ENCODE measurements at regions not wholly inside any gene's neighbourhood (a gene's known extent, or its start where the extent isn't known, plus 50 kb on each side); places are given as distances from the start of the nearest gene placed in this dataset.

GRCh38 chr21:34022627-34023335 is 50.6 kb upstream of the MRPS6 start:
- Histone ChIP-seq H3K9me3 (no peaks in the 10 kb centered on the region), H3K4me2 (no peak overlapping the region), H3K27ac (no peak overlapping the region), H3K4me1 (no peaks in the 10 kb centered on the region), H3K4me3 (no peak overlapping the region)
- CTCF ChIA-PET = interaction anchor here (1.3 to 2.3 kb wide), 2 partner anchors 99 kb away, joined by 3 to 9 read pairs; no protein-coding TSS in a partner anchor
- FAIRE-seq (no peak), ATAC-seq (no peak), DNase-seq (ENCODE audit: low read depth in 1 of 2, low spot score in 1 of 2) (no peak)
- TF ChIP-seq, protein P1, sequence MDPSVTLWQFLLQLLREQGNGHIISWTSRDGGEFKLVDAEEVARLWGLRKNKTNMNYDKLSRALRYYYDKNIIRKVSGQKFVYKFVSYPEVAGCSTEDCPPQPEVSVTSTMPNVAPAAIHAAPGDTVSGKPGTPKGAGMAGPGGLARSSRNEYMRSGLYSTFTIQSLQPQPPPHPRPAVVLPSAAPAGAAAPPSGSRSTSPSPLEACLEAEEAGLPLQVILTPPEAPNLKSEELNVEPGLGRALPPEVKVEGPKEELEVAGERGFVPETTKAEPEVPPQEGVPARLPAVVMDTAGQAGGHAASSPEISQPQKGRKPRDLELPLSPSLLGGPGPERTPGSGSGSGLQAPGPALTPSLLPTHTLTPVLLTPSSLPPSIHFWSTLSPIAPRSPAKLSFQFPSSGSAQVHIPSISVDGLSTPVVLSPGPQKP (IDR thresholded peaks at IDR 0.05; ENCODE audit: low read depth, low read length) = no peak
- TF ChIP-seq HDAC2 (IDR thresholded peaks at IDR 0.05) (no peak), PHF8 (IDR thresholded peaks at IDR 0.05; ENCODE audit: borderline replicate concordance, low read depth) (no peak), JUNB (IDR thresholded peaks at IDR 0.05) (no peak), EHMT2 (IDR thresholded peaks at IDR 0.05; ENCODE audit: low read depth) (no peak), POLR2AphosphoS2 (conservative IDR thresholded peaks at IDR 0.05; ENCODE audit: low read length) (no peak), FOSB (CRISPR knock-in tag; IDR thresholded peaks at IDR 0.05) (no peak), ZC3H11A (IDR thresholded peaks at IDR 0.05) (no peak)
- TF ChIP-seq, protein P2, sequence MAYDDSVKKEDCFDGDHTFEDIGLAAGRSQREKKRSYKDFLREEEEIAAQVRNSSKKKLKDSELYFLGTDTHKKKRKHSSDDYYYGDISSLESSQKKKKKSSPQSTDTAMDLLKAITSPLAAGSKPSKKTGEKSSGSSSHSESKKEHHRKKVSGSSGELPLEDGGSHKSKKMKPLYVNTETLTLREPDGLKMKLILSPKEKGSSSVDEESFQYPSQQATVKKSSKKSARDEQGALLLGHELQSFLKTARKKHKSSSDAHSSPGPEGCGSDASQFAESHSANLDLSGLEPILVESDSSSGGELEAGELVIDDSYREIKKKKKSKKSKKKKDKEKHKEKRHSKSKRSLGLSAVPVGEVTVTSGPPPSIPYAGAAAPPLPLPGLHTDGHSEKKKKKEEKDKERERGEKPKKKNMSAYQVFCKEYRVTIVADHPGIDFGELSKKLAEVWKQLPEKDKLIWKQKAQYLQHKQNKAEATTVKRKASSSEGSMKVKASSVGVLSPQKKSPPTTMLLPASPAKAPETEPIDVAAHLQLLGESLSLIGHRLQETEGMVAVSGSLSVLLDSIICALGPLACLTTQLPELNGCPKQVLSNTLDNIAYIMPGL (CRISPR knock-in tag; IDR thresholded peaks at IDR 0.05; ENCODE audit: borderline replicate concordance) = no peak
- WGBS (ENCODE audit: missing lambda C conversion rate) = 41% methylated on average over 3 of the region's 3 CpGs
- POLR2A ChIA-PET = no interaction called here

GRCh38 chr21:34021726-34022125 is 51.7 kb upstream of the MRPS6 start:
- Histone ChIP-seq H3K4me1 (no peaks in the 10 kb centered on the region), H3K9me3 (no peaks in the 10 kb centered on the region), H3K27ac (no peak overlapping the region), H3K4me3 (no peak overlapping the region), H3K4me2 (no peak overlapping the region)
- no peak for ATAC-seq
- POLR2A ChIA-PET = no interaction called here
- TF ChIP-seq, protein P1 (IDR thresholded peaks at IDR 0.05; ENCODE audit: low read depth, low read length) = no peak
- TF ChIP-seq, protein P3, sequence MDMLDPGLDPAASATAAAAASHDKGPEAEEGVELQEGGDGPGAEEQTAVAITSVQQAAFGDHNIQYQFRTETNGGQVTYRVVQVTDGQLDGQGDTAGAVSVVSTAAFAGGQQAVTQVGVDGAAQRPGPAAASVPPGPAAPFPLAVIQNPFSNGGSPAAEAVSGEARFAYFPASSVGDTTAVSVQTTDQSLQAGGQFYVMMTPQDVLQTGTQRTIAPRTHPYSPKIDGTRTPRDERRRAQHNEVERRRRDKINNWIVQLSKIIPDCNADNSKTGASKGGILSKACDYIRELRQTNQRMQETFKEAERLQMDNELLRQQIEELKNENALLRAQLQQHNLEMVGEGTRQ (IDR thresholded peaks at IDR 0.05) = no peak
- DNase-seq (ENCODE audit: low read depth in 1 of 2, low spot score in 1 of 2) = no peak
- no peak for FAIRE-seq
- CTCF ChIA-PET = interaction anchor here (2.3 kb wide), 1 partner anchor 98 kb away, joined by 9 read pairs; no protein-coding TSS in a partner anchor
- WGBS (ENCODE audit: missing lambda C conversion rate) = 51% methylated on average over 2 of the region's 2 CpGs

DNA sequence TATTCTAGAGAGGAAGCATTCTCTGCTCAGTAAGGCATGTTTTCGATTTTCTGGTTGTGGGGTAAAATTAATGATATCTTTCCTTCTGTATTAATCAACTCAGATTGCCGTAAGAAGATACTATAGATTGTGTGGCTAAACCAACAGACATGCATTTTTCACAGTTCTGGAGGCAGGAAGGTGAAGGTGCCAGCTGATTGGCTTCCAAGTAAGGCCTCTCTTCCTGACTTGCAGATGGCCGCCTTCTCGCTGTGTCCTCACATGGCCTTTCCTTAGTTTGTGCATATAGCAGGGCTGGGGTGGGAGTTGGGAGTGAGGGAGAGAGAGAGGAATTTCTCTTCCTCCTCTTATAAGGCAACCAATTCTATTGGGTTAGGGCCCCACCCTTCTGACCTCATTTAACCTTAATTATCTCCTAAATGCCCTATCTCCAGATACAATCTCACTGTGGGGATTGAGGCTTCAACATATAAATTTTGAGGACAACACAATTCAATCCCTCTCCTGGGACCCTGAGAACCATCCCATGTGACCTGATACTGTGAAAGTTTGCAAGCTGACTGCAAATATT is 52.3 kb upstream of the MRPS6 start:
- ChIA-PET POLR2A (no interaction called here), CTCF (interaction anchor here (0.8 to 2.3 kb wide), 2 partner anchors 9 to 98 kb away, joined by 3 to 9 read pairs; no protein-coding TSS in a partner anchor)
- no peak for FAIRE-seq
- TF ChIP-seq, protein P4, sequence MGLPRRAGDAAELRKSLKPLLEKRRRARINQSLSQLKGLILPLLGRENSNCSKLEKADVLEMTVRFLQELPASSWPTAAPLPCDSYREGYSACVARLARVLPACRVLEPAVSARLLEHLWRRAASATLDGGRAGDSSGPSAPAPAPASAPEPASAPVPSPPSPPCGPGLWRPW (IDR thresholded peaks at IDR 0.05) = no peak
- TF ChIP-seq HOXB13 (CRISPR knock-in tag; IDR thresholded peaks at IDR 0.05; ENCODE audit: low read depth) (no peak), RFX5 (IDR thresholded peaks at IDR 0.05) (no peak), ZNF302 (CRISPR knock-in tag; IDR thresholded peaks at IDR 0.05) (no peak), POLR2A (IDR thresholded peaks at IDR 0.05; ENCODE audit: low read length) (no peak), EP300 (IDR thresholded peaks at IDR 0.05) (no peak), TP53 (CRISPR knock-in tag; IDR thresholded peaks at IDR 0.05) (no peak)
- TF ChIP-seq, protein P5, sequence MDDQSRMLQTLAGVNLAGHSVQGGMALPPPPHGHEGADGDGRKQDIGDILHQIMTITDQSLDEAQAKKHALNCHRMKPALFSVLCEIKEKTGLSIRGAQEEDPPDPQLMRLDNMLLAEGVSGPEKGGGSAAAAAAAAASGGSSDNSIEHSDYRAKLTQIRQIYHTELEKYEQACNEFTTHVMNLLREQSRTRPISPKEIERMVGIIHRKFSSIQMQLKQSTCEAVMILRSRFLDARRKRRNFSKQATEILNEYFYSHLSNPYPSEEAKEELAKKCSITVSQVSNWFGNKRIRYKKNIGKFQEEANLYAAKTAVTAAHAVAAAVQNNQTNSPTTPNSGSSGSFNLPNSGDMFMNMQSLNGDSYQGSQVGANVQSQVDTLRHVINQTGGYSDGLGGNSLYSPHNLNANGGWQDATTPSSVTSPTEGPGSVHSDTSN (IDR thresholded peaks at IDR 0.05) = no peak
- TF ChIP-seq, protein P1 (IDR thresholded peaks at IDR 0.05; ENCODE audit: low read depth, low read length) = no peak
- ATAC-seq = no peak
- Histone ChIP-seq H3K27ac (no peak overlapping the region), H3K4me2 (no peak overlapping the region), H3K9me3 (no peaks in the 10 kb centered on the region; the same call in 2 of the 3 replicates), H3K4me3 (no peak overlapping the region), H3K4me1 (no peaks in the 10 kb centered on the region)
- 82% methylated on average over 4 of the region's 4 CpGs for WGBS (ENCODE audit: missing lambda C conversion rate)
- DNase-seq (ENCODE audit: low read depth in 1 of 2, low spot score in 1 of 2) = no peak
